ENCODE measurements at regions not wholly inside any gene's neighbourhood (a gene's known extent, or its start where the extent isn't known, plus 50 kb on each side); places are given as distances from the start of the nearest gene placed in this dataset.

GRCh38 chr10:128739930-128740329 is 613.7 kb upstream of the MKI67 start:
- TF ChIP-seq EZH2 (IDR thresholded peaks at IDR 0.05), result no peak
- TF ChIP-seq POLR2AphosphoS5 (IDR thresholded peaks at IDR 0.05; ENCODE audit: low read depth, low read length), result no peak
- TF ChIP-seq MAX (IDR thresholded peaks at IDR 0.05), result no peak
- TF ChIP-seq CTCF (IDR thresholded peaks at IDR 0.05 in 2 of 3, conservative IDR thresholded peaks at IDR 0.05 in 1 of 3; ENCODE audit: borderline replicate concordance in 1 of 3, insufficient read depth in 1 of 3, low read depth in 2 of 3, low read length in 2 of 3), result peak; percentile 31 to 36 (median 35); a peak in 4 of 6 replicates
